DND-41 (cell line): ENCODE measurements at regions not wholly inside any gene's neighbourhood (a gene's known extent, or its start where the extent isn't known, plus 50 kb on each side); places are given as distances from the start of the nearest gene placed in this dataset.

Source experiments
- ATAC-seq: fragments of 200-7000 bp; cut with Tn5 transposase; 3 replicates; pipeline ENCODE4 v1.9.1; 2021; ENCODE audit warnings: low read depth; ENCODE audit not compliant: insufficient read depth
- DNase-seq: peaks from one replicate; pipeline ENCODE4 v3.0.0-alpha.2; 2020
- H2AFZ ChIP-seq: 2 replicates; pipeline ENCODE4 v1.6.0; 2012; ENCODE audit warnings: low read depth, low read length
- H3K27ac ChIP-seq: 2 replicates; pipeline ENCODE4 v1.5.1; 2012; ENCODE audit warnings: low read length, inconsistent platforms
- H3K27me3 ChIP-seq: fragments of 200-600 bp; sonication (generic); 2 replicates; pipeline ENCODE4 v1.6.0; 2012; ENCODE audit warnings: low read length, mild to moderate bottlenecking, inconsistent platforms; ENCODE audit not compliant: insufficient read depth, poor library complexity
- H3K36me3 ChIP-seq: 2 replicates; pipeline ENCODE4 v1.5.1; 2012; ENCODE audit warnings: low read length, inconsistent platforms; ENCODE audit not compliant: insufficient read depth
- H3K4me1 ChIP-seq: 2 replicates; pipeline ENCODE4 v1.5.1; 2012; ENCODE audit warnings: mild to moderate bottlenecking, low read length; ENCODE audit not compliant: insufficient read depth
- H3K4me2 ChIP-seq: 2 replicates; pipeline ENCODE4 v1.6.0; 2012; ENCODE audit warnings: mild to moderate bottlenecking, moderate library complexity, low read length, inconsistent platforms; ENCODE audit not compliant: insufficient read depth
- H3K4me3 ChIP-seq, 2 experiments: fragments of 200-600 bp in 1 of 2; shearing (Covaris generic) in 1 of 2; 2 replicates each; pipeline ENCODE4 v1.5.1; 2012 to 2016; ENCODE audit warnings: inconsistent platforms in 2 of 2, low read length in 2 of 2, mild to moderate bottlenecking in 2 of 2, low read depth in 1 of 2, moderate library complexity in 1 of 2
- H3K79me2 ChIP-seq: 2 replicates; pipeline ENCODE4 v1.6.0; 2012; ENCODE audit warnings: low read length, inconsistent platforms; ENCODE audit not compliant: insufficient read depth
- H3K9ac ChIP-seq: 2 replicates; pipeline ENCODE4 v1.6.0; 2012; ENCODE audit warnings: low read depth, mild to moderate bottlenecking, inconsistent platforms, low read length, moderate library complexity
- H3K9me3 ChIP-seq: 2 replicates; pipeline ENCODE4 v1.5.1; 2012; ENCODE audit warnings: low read length, moderate library complexity, mild to moderate bottlenecking, inconsistent platforms; ENCODE audit not compliant: insufficient read depth, severe bottlenecking
- H4K20me1 ChIP-seq: 2 replicates; pipeline ENCODE4 v1.6.0; 2012; ENCODE audit warnings: low read length; ENCODE audit not compliant: insufficient read depth
- CTCF ChIP-seq: IDR thresholded peaks from 2 replicates; pipeline ENCODE4 v1.5.1; 2012; ENCODE audit warnings: borderline replicate concordance, low read length, moderate library complexity, mild to moderate bottlenecking; ENCODE audit not compliant: poor library complexity, severe bottlenecking; ENCODE audit errors: extremely low read depth
- EZH2 ChIP-seq: IDR thresholded peaks from 3 replicates; pipeline ENCODE4 v1.6.1; 2012; ENCODE audit warnings: borderline replicate concordance, low read depth, mild to moderate bottlenecking, moderate library complexity, low read length, inconsistent platforms; ENCODE audit not compliant: severe bottlenecking

DNA sequence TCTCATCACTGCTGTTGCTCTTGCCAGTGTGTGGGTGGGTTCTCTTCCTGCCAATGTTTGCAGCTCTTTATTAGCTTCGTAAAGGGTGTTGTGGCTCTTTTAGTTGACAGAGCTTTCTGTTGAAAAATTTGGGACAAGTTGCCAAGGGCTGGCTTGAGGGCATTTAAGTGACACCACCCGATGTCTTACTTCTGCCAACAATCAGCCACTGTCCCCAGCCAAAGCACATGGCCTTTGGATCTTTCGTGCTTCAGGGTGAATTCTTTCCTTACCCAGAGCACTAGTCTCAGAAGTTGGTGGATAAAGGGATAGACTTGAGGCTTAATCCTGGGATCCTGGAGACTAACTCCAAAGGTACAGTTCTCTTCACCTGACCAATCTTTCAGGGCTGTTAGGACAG is 113.6 kb downstream of the SOX3 start:
- H3K27me3 ChIP-seq = no peaks in the 10 kb centered on the region

GRCh38 chrX:140389331-140389730 is 115.5 kb downstream of the SOX3 start:
- Histone ChIP-seq H3K4me1 (no peaks in the 10 kb centered on the region), H3K79me2 (no peaks in the 10 kb centered on the region), H3K9me3 (no peaks in the 10 kb centered on the region), H4K20me1 (no peaks in the 10 kb centered on the region), H3K9ac (no peak overlapping the region), H3K4me2 (no peak overlapping the region), H3K36me3 (no peaks in the 10 kb centered on the region), H3K27me3 (no peaks in the 10 kb centered on the region), H2AFZ (no peak overlapping the region), H3K4me3 (no peak overlapping the region), H3K27ac (no peak overlapping the region)
- ATAC-seq (no peak), DNase-seq (no peak)
- no peak for TF ChIP-seq EZH2
- no peak for TF ChIP-seq CTCF

More for the DNA sequence above, 113.6 kb downstream of the SOX3 start:
- Histone ChIP-seq H3K27ac (no peak overlapping the region), H4K20me1 (no peaks in the 10 kb centered on the region), H3K36me3 (no peaks in the 10 kb centered on the region), H3K4me2 (no peak overlapping the region), H2AFZ (no peak overlapping the region), H3K79me2 (no peaks in the 10 kb centered on the region), H3K9me3 (no peaks in the 10 kb centered on the region), H3K9ac (no peak overlapping the region), H3K4me3 (no peak overlapping the region), H3K4me1 (no peaks in the 10 kb centered on the region)
- ATAC-seq = no peak
- no peak for TF ChIP-seq EZH2
- TF ChIP-seq CTCF = no peak
- DNase-seq = no peak

DNA sequence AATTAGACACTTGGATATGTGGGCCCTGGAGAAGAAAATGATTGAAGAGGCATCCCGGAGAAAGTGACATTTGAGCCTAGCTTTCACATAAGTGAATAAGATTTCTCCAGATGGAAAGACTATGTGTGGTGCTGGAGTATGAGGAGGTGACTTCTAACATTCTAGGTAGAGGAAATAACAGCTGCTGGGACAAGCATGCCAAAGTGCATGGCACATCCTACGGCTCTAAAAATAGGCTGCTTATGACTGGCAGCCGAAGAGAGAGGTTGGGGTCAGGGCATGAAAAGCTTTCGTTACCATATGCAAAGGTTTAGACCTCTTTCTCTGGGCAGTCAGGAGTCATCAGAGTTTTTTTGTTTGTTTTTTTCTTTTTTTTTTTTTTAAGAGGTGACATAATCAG is 142.0 kb downstream of the SOX3 start:
- no peaks in the 10 kb centered on the region for H3K36me3 ChIP-seq
- no peaks in the 10 kb centered on the region for H3K4me1 ChIP-seq
- ATAC-seq (no peak), DNase-seq (no peak)
- no peaks in the 10 kb centered on the region for H3K9me3 ChIP-seq
- H3K27ac ChIP-seq = no peak overlapping the region
- TF ChIP-seq EZH2 (no peak), CTCF (no peak)
- H3K4me2 ChIP-seq = no peak overlapping the region
- H2AFZ ChIP-seq = no peak overlapping the region
- H3K79me2 ChIP-seq = no peaks in the 10 kb centered on the region
- no peak overlapping the region for H3K9ac ChIP-seq
- no peaks in the 10 kb centered on the region for H3K27me3 ChIP-seq
- H4K20me1 ChIP-seq = no peaks in the 10 kb centered on the region
- H3K4me3 ChIP-seq = no peak overlapping the region

GRCh38 chrX:140360924-140361323 is 143.9 kb downstream of the SOX3 start:
- Histone ChIP-seq H3K4me1 (no peaks in the 10 kb centered on the region), H3K36me3 (no peaks in the 10 kb centered on the region), H3K27me3 (no peaks in the 10 kb centered on the region), H3K9me3 (no peaks in the 10 kb centered on the region), H2AFZ (no peak overlapping the region), H3K27ac (no peak overlapping the region), H3K4me3 (no peak overlapping the region), H3K79me2 (no peaks in the 10 kb centered on the region), H4K20me1 (no peaks in the 10 kb centered on the region), H3K4me2 (no peak overlapping the region), H3K9ac (no peak overlapping the region)
- no peak for DNase-seq
- TF ChIP-seq CTCF (no peak), EZH2 (no peak)
- no peak for ATAC-seq
